Transverse colon (tissue), 4 donors: ENCODE measurements at regions not wholly inside any gene's neighbourhood (a gene's known extent, or its start where the extent isn't known, plus 50 kb on each side); places are given as distances from the start of the nearest gene placed in this dataset.

Source experiments
- DNase-seq: peaks from one replicate; pipeline ENCODE4 v3.0.0-alpha.2; 2019
- H3K27ac ChIP-seq, 4 donors: fragments of 200-600 bp; sonication (generic); 2 replicates each; pipeline ENCODE4 v1.5.1; 2016 to 2018; ENCODE audit warnings: inconsistent platforms in 4 of 4
- H3K27me3 ChIP-seq: fragments of 200-600 bp; sonication (generic); 2 replicates; pipeline ENCODE4 v1.5.1; 2017; ENCODE audit warnings: inconsistent platforms
- H3K36me3 ChIP-seq, 4 donors: fragments of 200-600 bp; sonication (generic); 2 replicates each; pipeline ENCODE4 v1.5.1; 2017 to 2019; ENCODE audit warnings: inconsistent platforms in 4 of 4
- H3K4me1 ChIP-seq, 4 donors: fragments of 200-600 bp; sonication (generic); 2 replicates each; pipeline ENCODE4 v1.5.1; 2017 to 2020; ENCODE audit warnings: inconsistent platforms in 4 of 4
- H3K4me3 ChIP-seq, 4 donors: fragments of 200-600 bp; sonication (generic); 1 replicate in 1 of 4; 2 replicates in 3 of 4; pipeline versions ENCODE4 v1.5.1 to v1.6.1; 2017 to 2019; ENCODE audit warnings: inconsistent platforms in 4 of 4
- H3K9me3 ChIP-seq, 2 donors: fragments of 200-600 bp; sonication (generic); 2 replicates each; pipeline ENCODE4 v1.5.1; 2017 to 2019; ENCODE audit warnings: inconsistent platforms in 2 of 2
- CTCF ChIP-seq, 5 experiments: fragments of 200-600 bp in 3 of 5; fragments of 450-650 bp in 2 of 5; sonication (generic) in 3 of 5; IDR thresholded peaks; 1 replicate in 2 of 5; 2 replicates in 3 of 5; pipeline ENCODE4 v1.5.1; 2016 to 2017; ENCODE audit warnings: antibody characterized with exemption in 5 of 5, inconsistent platforms in 3 of 5, mild to moderate bottlenecking in 2 of 5, moderate library complexity in 1 of 5
- EP300 ChIP-seq: sonication (generic); formaldehyde crosslinking; IDR thresholded peaks from one replicate; pipeline ENCODE4 v1.6.1; 2017; ENCODE audit warnings: antibody characterized with exemption, low read depth
- POLR2A ChIP-seq: fragments of 450-650 bp; IDR thresholded peaks from one replicate; pipeline ENCODE4 v1.6.1; 2016; ENCODE audit warnings: antibody characterized with exemption, mild to moderate bottlenecking, moderate library complexity
- POLR2AphosphoS5 ChIP-seq, 3 donors: sonication (generic); formaldehyde crosslinking; IDR thresholded peaks; one replicate each; pipeline ENCODE4 v1.6.1; 2016; ENCODE audit warnings: antibody characterized with exemption in 3 of 3
- WGBS, 2 donors: methylation state at CpG; one replicate each; pipeline ENCODE4 v1.1.5; 2018; ENCODE audit warnings: low coverage in 1 of 2; 5-methylcytosine and 5-hydroxymethylcytosine counted together
- in situ Hi-C, 4 donors: fragments of 200-750 bp; cut with MboI; loops; one replicate each; pipeline versions ENCODE4 v1.15.0 to v1.15.1; 2017; ENCODE audit warnings: low sequenced_read_pairs in 3 of 4, low pct_ligation_motif_present in 1 of 4, low pct_unique_long_range_greater_than_20kb in 1 of 4
- intact Hi-C: fragments of 100-400 bp; cut with DNase I; formaldehyde crosslinking; loops from one replicate; pipeline ENCODE4 v1.15.1; 2023; ENCODE audit warnings: low total_unique reads

- intact Hi-C loops, result no loop called here
- TF ChIP-seq EP300 (no peak), POLR2A (no peak), POLR2AphosphoS5 (IDR thresholded peaks at IDR 0.05) (no peak), CTCF (IDR thresholded peaks at IDR 0.05) (no peak)
- Histone ChIP-seq H3K36me3 (no peaks in the 10 kb centered on the region), H3K9me3 (peaks cover 0 to 8% of the 10 kb centered on the region in 2 donors), H3K4me1 (no peaks in the 10 kb centered on the region), H3K27me3 (no peaks in the 10 kb centered on the region), H3K4me3 (no peak overlapping the region), H3K27ac (no peak overlapping the region)
- in situ Hi-C loops, result loop anchor here in 1 of 4 donors (25.0 kb wide), 1 partner anchor 97 kb away; no protein-coding TSS in a partner anchor
- WGBS, 2 donors, result 88 to 93% methylated on average over 5 to 9 of the region's 9 CpGs
- no peak for DNase-seq
These were observed 126.6 kb downstream of the C16orf95 start for GRCh38 chr16:87190288-87191230.

GRCh38 chr16:87192452-87193073 is 124.6 kb downstream of the C16orf95 start:
- no peak for TF ChIP-seq CTCF (IDR thresholded peaks at IDR 0.05)
- TF ChIP-seq EP300, result no peak
- no peak for TF ChIP-seq POLR2AphosphoS5 (IDR thresholded peaks at IDR 0.05)
- TF ChIP-seq POLR2A, result no peak
- Histone ChIP-seq H3K36me3 (no peaks in the 10 kb centered on the region), H3K27me3 (no peaks in the 10 kb centered on the region), H3K4me1 (no peaks in the 10 kb centered on the region), H3K9me3 (peaks cover 0 to 8% of the 10 kb centered on the region in 2 donors), H3K4me3 (no peak overlapping the region), H3K27ac (no peak overlapping the region)
- DNase-seq, result no peak
- intact Hi-C loops, result no loop called here
- WGBS, 2 donors, result 71 to 75% methylated on average over 6 to 16 of the region's 16 CpGs
- in situ Hi-C loops, result loop anchor here in 1 of 4 donors (25.0 kb wide), 1 partner anchor 95 kb away; no protein-coding TSS in a partner anchor

- no peaks in the 10 kb centered on the region for H3K36me3 ChIP-seq
- in situ Hi-C loops (loop anchor here in 1 of 4 donors (25.0 kb wide), 1 partner anchor 93 kb away; no protein-coding TSS in a partner anchor), intact Hi-C loops (no loop called here)
- no peak for DNase-seq
- H3K4me1 ChIP-seq, result no peaks in the 10 kb centered on the region
- H3K27me3 ChIP-seq, result no peaks in the 10 kb centered on the region
- H3K27ac ChIP-seq, result no peak overlapping the region
- peaks cover 0 to 8% of the 10 kb centered on the region in 2 donors for H3K9me3 ChIP-seq
- TF ChIP-seq POLR2AphosphoS5 (IDR thresholded peaks at IDR 0.05) (no peak), EP300 (no peak), CTCF (IDR thresholded peaks at IDR 0.05) (no peak), POLR2A (no peak)
- H3K4me3 ChIP-seq, result no peak overlapping the region
- 74 to 76% methylated on average over 2 to 5 of the region's 6 CpGs for WGBS, 2 donors
These were observed 123.0 kb downstream of the C16orf95 start for GRCh38 chr16:87194172-87194571.

GRCh38 chr16:87195161-87195560 is 122.0 kb downstream of the C16orf95 start:
- H3K27me3 ChIP-seq, result no peaks in the 10 kb centered on the region
- H3K27ac ChIP-seq, result no peak overlapping the region
- 87 to 100% methylated on average over 1 to 6 of the region's 6 CpGs for WGBS, 2 donors
- no peak overlapping the region for H3K4me3 ChIP-seq
- H3K36me3 ChIP-seq, result no peaks in the 10 kb centered on the region
- H3K9me3 ChIP-seq, result no peaks in the 10 kb centered on the region
- no peak for DNase-seq
- TF ChIP-seq EP300 (no peak), CTCF (IDR thresholded peaks at IDR 0.05) (no peak)
- in situ Hi-C loops (loop anchor here in 1 of 4 donors (25.0 kb wide), 1 partner anchor 92 kb away; no protein-coding TSS in a partner anchor), intact Hi-C loops (no loop called here)
- no peaks in the 10 kb centered on the region for H3K4me1 ChIP-seq
